Aorta (tissue), 5 donors: ENCODE measurements at regions not wholly inside any gene's neighbourhood (a gene's known extent, or its start where the extent isn't known, plus 50 kb on each side); places are given as distances from the start of the nearest gene placed in this dataset.

Experiments used
- ATAC-seq: fragments of 200-7000 bp; cut with Tn5 transposase; one replicate; pipeline ENCODE4 v1.9.1; 2022; ENCODE audit warnings: moderate library complexity; ENCODE audit not compliant: low FRiP score
- DNase-seq, 2 donors: peaks; one replicate each; pipeline ENCODE4 v3.0.0-alpha.2; 2020
- H3K27ac ChIP-seq, 2 donors: one replicate each; pipeline ENCODE4 v1.5.1; 2013; ENCODE audit warnings: low read length in 2 of 2, mild to moderate bottlenecking in 2 of 2, moderate library complexity in 2 of 2, control low read depth in 1 of 2, inconsistent platforms in 1 of 2, low read depth in 1 of 2
- H3K27me3 ChIP-seq, 2 donors: one replicate each; pipeline ENCODE4 v1.6.1; 2013; ENCODE audit warnings: control low read depth in 1 of 2, low read length in 1 of 2, mild to moderate bottlenecking in 1 of 2, moderate library complexity in 1 of 2; ENCODE audit not compliant: insufficient read depth in 2 of 2, control insufficient read depth in 1 of 2
- H3K36me3 ChIP-seq, 2 donors: one replicate each; pipeline ENCODE4 v1.6.1; 2013; ENCODE audit warnings: control low read depth in 1 of 2, low read length in 1 of 2, mild to moderate bottlenecking in 1 of 2; ENCODE audit not compliant: insufficient read depth in 2 of 2, control insufficient read depth in 1 of 2
- H3K4me1 ChIP-seq, 2 donors: one replicate each; pipeline ENCODE4 v1.6.1; 2013; ENCODE audit warnings: low read length in 2 of 2, control low read depth in 1 of 2, mild to moderate bottlenecking in 1 of 2, moderate library complexity in 1 of 2; ENCODE audit not compliant: insufficient read depth in 2 of 2, control insufficient read depth in 1 of 2
- H3K4me3 ChIP-seq, 2 donors: one replicate each; pipeline ENCODE4 v1.5.1; 2013; ENCODE audit warnings: low read length in 2 of 2, control low read depth in 1 of 2, mild to moderate bottlenecking in 1 of 2
- H3K9me3 ChIP-seq: one replicate; pipeline ENCODE4 v1.6.1; 2013; ENCODE audit warnings: mild to moderate bottlenecking, low read length; ENCODE audit not compliant: control insufficient read depth
- WGBS, 2 donors: extraction: QIAGEN DNeasy Blood & Tissue Kit; methylation state at CpG; one replicate each; pipeline ENCODE4 v1.1.7; 2013; 5-methylcytosine and 5-hydroxymethylcytosine counted together
- intact Hi-C, 2 donors: fragments of 100-400 bp; cut with DNase I; formaldehyde crosslinking; loops; one replicate each; pipeline versions ENCODE4 v1.14.2 to v1.15.0; 2022
- donor health status: healthy with polysubstance abuse.
- donor health status: Bipolar disorder and iron deficiency.
- donor health status: DM: no; HTN: no; CAD: no.
- donor health status: DM: no; HTN: no; CAD: no.
- donor health status: DM: yes; HTN: yes; CAD: no.

DNA sequence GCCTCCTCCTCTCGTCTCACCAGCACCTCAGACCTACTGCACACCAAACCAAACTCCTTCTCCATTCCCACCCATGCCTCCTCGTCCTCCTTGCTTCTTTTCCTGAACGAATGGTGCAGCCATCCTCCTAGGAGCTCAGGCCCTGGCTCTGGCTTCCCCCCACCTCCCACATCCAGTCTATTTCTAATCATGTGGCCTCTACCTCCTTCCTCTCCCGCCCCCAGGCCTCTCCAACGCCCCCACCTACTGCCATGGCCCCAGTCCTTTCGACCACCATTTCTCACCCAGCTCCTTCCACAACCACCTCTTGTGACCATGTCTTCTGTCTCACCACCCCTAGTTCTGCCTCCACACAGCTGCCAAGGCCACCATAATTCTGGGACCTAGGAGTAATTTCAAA, 127.1 kb downstream of the PJA1 start:
- DNase-seq = no peak
- H3K36me3 ChIP-seq = no peaks in the 10 kb centered on the region
- no peak overlapping the region for H3K27ac ChIP-seq
- no peaks in the 10 kb centered on the region for H3K27me3 ChIP-seq
- H3K4me1 ChIP-seq = no peaks in the 10 kb centered on the region
- ATAC-seq = no peak
- H3K4me3 ChIP-seq = no peak overlapping the region
- WGBS, 2 donors = 67 to 96% methylated on average over 6 of the region's 6 CpGs
- intact Hi-C loops = no loop called here
- H3K9me3 ChIP-seq = no peaks in the 10 kb centered on the region

DNA sequence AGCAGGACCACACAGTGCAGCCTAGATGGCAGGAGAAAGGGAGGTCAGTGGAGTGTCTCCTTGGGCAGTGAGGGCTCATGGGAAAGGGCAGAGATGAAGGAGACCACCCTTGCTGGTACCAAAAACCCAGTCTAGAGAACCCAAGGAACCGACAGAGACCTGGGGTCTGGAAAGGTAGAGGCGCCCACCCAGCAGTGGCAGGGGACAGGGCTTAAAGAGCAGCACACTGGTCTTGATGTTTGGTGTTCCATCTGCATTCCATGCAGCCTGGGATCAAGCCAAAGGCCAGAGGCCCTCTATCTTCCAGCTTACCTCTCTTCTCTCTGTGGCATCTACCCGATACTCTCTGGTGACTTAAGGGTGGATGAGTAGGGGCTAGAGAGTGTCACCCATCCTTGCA, 127.5 kb downstream of the PJA1 start:
- ATAC-seq = no peak
- Histone ChIP-seq H3K4me1 (no peaks in the 10 kb centered on the region), H3K9me3 (no peaks in the 10 kb centered on the region), H3K36me3 (no peaks in the 10 kb centered on the region), H3K4me3 (no peak overlapping the region), H3K27ac (no peak overlapping the region), H3K27me3 (no peaks in the 10 kb centered on the region)
- DNase-seq = no peak
- 78 to 95% methylated on average over 3 of the region's 3 CpGs for WGBS, 2 donors
- intact Hi-C loops = no loop called here

DNA sequence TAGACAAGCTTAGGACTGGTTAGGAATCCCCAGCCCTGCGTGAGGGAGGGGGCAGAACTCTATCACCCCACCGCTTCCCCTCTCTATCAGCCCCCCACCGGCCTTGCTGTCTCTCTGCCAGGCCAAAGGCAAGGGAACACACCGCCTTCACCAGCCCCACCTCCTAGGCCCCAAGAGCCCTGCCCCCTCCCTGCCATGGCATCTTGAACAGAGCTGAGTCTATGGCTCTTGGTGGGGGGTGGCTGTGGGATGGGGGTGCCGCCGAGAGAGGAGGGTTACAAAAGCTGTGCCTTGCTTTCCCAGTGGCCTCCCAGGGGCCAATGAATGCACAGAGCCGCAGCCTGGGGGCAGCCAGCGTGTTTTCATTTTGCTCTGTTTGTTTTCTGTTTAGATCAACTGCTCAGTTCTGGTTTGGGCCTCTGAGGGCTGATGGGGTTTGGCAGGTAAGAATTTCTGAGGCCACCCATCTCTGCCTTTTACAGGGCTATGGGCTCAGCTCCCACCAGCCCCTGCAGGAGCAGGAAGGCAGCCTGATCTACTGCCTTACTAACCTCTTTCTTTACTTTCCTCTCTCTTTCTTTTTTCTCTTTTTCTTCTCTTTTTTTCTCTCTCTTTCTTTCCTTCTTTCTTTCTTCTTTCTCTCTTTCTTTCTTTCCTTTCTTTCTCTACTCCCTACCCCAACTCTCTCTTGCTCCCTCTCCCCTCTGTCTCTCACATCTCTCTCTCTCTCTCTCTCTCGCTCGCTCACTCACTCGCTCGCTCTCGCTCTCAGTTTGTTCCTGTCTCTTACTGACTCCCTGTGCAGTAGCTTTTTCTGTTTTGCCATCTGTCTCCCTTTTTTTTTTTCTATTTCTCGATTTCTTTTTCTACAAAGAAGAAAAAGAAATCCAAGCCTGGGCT, 128.3 kb downstream of the PJA1 start:
- 74 to 85% methylated on average over 14 of the region's 14 CpGs for WGBS, 2 donors
- Histone ChIP-seq H3K9me3 (no peaks in the 10 kb centered on the region), H3K4me3 (no peak overlapping the region), H3K36me3 (no peaks in the 10 kb centered on the region), H3K4me1 (no peaks in the 10 kb centered on the region), H3K27me3 (no peaks in the 10 kb centered on the region), H3K27ac (no peak overlapping the region)
- no peak for ATAC-seq
- DNase-seq = no peak
- intact Hi-C loops = no loop called here

DNA sequence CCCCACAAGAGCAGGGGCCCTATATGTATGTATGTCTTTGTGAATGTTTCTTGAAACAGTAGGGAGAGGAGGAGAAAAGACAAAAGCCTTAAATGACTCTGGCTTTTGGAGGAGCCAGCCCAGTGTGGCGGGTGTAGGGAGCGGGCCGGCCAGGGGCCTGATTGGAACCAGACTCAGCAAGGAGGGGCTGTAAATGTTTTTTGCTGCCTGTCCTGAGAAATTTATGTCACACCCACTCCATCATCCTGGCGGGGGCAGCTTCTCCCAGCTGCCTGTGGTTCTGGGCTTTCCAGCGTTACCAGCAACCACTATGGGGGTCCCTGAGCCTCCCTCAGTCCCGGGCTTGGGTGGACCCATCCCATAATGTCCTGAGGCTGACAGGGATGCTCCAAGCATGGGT, 130.8 kb downstream of the PJA1 start:
- no peaks in the 10 kb centered on the region for H3K36me3 ChIP-seq
- WGBS, 2 donors = 84 to 90% methylated on average over 6 of the region's 6 CpGs
- DNase-seq (no peak), ATAC-seq (no peak)
- H3K9me3 ChIP-seq = no peaks in the 10 kb centered on the region
- H3K27me3 ChIP-seq = no peaks in the 10 kb centered on the region
- H3K4me3 ChIP-seq = no peak overlapping the region
- H3K4me1 ChIP-seq = no peaks in the 10 kb centered on the region
- H3K27ac ChIP-seq = no peak overlapping the region
- intact Hi-C loops = no loop called here

DNA sequence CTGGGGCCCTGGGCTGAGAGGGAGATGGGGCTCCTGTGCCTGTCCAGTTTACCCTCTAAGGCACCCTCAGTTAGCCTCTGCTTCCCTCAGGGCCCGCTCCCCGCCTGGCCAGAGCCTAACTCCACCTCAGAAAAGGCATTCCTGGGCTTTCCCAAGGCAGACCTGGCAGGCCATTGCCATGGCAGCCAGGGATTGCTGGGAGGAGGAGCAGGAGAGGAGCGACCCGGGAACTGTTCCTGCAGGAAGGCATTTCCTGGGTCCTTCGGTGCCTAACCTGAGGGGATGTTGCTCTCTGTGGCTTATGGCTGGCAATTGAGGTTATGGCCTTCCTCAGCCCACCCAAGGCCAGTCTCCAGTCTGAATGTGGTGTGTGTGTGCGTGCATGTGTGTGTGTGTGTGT, 131.3 kb downstream of the PJA1 start:
- H3K36me3 ChIP-seq = no peaks in the 10 kb centered on the region
- H3K4me3 ChIP-seq = no peak overlapping the region
- H3K4me1 ChIP-seq = no peaks in the 10 kb centered on the region
- no peak overlapping the region for H3K27ac ChIP-seq
- DNase-seq (no peak), ATAC-seq (no peak)
- intact Hi-C loops = no loop called here
- H3K27me3 ChIP-seq = no peaks in the 10 kb centered on the region
- WGBS, 2 donors = 72 to 91% methylated on average over 6 of the region's 6 CpGs
- no peaks in the 10 kb centered on the region for H3K9me3 ChIP-seq

DNA sequence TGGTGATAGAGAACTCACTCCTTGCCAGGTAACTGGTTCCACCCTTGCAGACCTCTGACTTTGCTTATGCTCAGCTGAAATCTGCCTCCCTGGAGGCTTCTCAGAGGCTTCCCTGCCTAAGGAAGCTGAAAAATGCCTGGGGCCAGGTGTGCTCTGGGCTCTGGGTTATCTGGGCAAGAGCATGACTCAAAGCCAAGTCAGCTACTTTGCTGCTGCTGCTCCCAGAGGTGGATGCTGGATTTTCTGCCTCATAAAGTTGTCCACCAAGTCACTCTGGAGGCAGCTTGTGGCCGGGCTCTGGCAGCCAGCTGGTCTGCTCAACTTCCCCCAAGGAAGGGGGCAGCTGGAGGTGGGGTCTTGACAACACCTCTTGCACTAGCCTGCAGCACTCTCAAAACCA, 132.7 kb downstream of the PJA1 start:
- Histone ChIP-seq H3K27ac (no peak overlapping the region), H3K36me3 (no peaks in the 10 kb centered on the region), H3K27me3 (no peaks in the 10 kb centered on the region), H3K9me3 (no peaks in the 10 kb centered on the region), H3K4me3 (no peak overlapping the region), H3K4me1 (no peaks in the 10 kb centered on the region)
- no peak for DNase-seq
- ATAC-seq = no peak
- 71 to 96% methylated on average over 1 of the region's 1 CpG for WGBS, 2 donors
- intact Hi-C loops = no loop called here

DNA sequence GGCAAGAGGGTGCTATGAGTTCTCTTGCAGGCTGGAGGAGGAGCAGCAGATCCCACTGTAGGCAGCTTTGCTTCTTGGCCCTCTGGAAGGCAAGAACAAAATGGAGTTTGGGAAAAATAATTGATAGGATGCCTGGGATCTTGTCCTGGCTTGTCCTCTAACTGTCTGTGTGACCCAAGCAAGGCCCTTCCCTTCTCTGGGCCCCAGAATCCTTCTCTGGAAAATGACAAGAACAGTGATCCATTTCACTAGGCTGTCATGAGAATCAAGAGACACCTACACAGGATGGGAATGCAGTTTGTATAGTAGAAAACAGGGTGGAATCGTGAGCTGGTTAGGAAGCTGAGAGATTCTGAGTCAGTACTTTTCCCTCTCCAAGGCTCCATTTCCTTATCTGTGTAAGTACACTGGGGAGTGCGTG, 133.3 kb downstream of the PJA1 start:
- H3K4me3 ChIP-seq = no peak overlapping the region
- ATAC-seq (no peak), DNase-seq (no peak)
- H3K4me1 ChIP-seq = no peaks in the 10 kb centered on the region
- intact Hi-C loops = no loop called here
- 70 to 94% methylated on average over 2 of the region's 2 CpGs for WGBS, 2 donors
- H3K27ac ChIP-seq = no peak overlapping the region
- no peaks in the 10 kb centered on the region for H3K36me3 ChIP-seq
- no peaks in the 10 kb centered on the region for H3K9me3 ChIP-seq
- H3K27me3 ChIP-seq = no peaks in the 10 kb centered on the region

DNA sequence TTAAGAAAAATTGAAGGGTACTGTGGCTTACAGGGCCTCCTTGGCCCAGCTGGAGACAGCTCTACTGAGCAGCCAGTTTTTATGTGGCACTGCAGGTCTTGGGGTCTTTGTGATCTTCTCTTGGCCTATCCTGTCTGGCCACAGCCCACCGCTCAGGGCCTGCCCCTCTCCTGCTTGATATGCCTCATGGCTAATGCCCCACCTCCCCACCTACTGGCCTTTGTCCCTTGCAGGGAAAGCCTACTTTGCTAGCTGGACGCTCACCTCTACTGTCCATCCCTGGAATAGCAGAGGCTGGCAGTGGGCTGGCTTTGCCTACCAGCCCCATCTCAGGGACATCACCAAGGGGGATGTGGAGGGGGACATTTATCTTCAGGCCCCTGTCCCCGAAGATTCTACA, 134.1 kb downstream of the PJA1 start:
- 50 to 91% methylated on average over 3 of the region's 3 CpGs for WGBS, 2 donors
- no peak overlapping the region for H3K4me3 ChIP-seq

DNA sequence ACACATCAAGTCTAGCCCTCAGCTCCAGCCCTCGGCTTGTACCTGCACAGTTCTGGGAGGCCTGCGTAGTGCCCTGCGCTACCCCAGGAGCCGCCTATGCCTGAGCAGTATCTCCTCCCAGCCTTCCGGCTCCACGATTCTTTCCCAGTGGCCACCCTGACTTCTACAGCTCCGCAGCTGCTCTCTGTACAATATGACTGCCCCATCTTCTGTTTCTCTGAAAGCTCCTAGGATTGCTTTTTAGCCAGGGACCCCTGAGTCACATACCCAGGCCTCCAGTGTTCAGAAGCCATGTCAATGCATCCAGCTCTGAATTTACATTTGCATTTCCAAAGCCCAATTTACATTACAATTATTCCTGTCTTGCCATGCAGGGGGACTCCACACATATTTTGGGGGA, 135.5 kb downstream of the PJA1 start:
- DNase-seq (no peak), ATAC-seq (no peak)
- Histone ChIP-seq H3K27me3 (no peaks in the 10 kb centered on the region), H3K9me3 (no peaks in the 10 kb centered on the region), H3K36me3 (no peaks in the 10 kb centered on the region), H3K4me3 (no peak overlapping the region), H3K4me1 (no peaks in the 10 kb centered on the region), H3K27ac (no peak overlapping the region)
- intact Hi-C loops = no loop called here
- 85 to 97% methylated on average over 7 of the region's 7 CpGs for WGBS, 2 donors

More for the DNA sequence above, 134.1 kb downstream of the PJA1 start:
- Histone ChIP-seq H3K36me3 (no peaks in the 10 kb centered on the region), H3K27me3 (no peaks in the 10 kb centered on the region), H3K27ac (no peak overlapping the region), H3K9me3 (no peaks in the 10 kb centered on the region), H3K4me1 (no peaks in the 10 kb centered on the region)
- DNase-seq (no peak), ATAC-seq (no peak)
- intact Hi-C loops = no loop called here
